ENCODE measurements at regions not wholly inside any gene's neighbourhood (a gene's known extent, or its start where the extent isn't known, plus 50 kb on each side); places are given as distances from the start of the nearest gene placed in this dataset.

DNA sequence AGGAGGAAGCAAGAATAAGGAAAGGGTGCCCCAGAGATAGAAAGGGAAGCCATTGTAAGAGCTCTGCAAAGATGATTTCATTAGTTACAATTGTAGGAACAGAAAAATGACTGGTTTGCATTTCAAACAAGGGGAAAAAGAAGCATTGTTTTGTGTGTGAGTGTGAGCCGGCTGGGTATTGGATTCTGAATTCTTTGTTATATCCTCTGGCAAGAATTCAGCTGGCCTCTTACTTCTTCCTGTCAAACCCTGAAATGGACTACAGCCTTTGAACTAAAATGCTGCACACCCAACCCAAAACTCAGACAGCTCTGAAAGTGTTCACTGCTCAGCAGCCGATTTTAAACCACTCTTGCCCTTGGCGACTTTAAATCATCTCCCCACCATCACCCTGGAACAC is 461.3 kb downstream of the PMP22 start:
- DNase-seq: no peak
- Mint-ChIP-seq H3K27me3 (ENCODE audit: low read depth) (peaks cover 9% of the 10 kb centered on the region), H3K4me1 (ENCODE audit: low read depth) (no peaks in the 10 kb centered on the region), H3K9me3 (peaks cover 9% of the 10 kb centered on the region), H3K4me3 (no peak overlapping the region), H3K36me3 (ENCODE audit: insufficient read depth) (no peaks in the 10 kb centered on the region)
- no peak for ATAC-seq

DNA sequence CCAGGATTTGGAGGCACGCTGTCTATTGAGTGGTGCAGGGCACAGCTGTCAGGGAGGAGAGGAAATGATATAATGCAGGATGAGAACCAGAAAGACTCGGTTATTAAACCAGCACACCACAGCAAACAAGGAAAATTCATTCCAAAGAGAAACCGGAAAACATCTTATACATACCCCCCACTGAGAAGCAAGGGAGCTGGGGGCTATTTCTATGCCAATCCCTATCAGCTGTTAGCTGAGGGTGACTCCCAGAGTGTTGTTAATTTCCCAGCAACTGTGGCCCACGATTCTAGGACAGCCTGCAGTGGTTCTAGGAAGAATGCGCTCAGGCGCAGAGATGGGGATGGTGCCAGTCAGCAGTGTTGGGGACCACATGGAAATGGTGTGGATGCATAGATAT is 467.3 kb downstream of the PMP22 start:
- no peak for DNase-seq
- ATAC-seq: no peak
- Mint-ChIP-seq H3K27me3 (ENCODE audit: low read depth) (peaks cover 11% of the 10 kb centered on the region), H3K4me3 (no peak overlapping the region), H3K36me3 (ENCODE audit: insufficient read depth) (no peaks in the 10 kb centered on the region), H3K9me3 (no peaks in the 10 kb centered on the region), H3K4me1 (ENCODE audit: low read depth) (no peaks in the 10 kb centered on the region)

DNA sequence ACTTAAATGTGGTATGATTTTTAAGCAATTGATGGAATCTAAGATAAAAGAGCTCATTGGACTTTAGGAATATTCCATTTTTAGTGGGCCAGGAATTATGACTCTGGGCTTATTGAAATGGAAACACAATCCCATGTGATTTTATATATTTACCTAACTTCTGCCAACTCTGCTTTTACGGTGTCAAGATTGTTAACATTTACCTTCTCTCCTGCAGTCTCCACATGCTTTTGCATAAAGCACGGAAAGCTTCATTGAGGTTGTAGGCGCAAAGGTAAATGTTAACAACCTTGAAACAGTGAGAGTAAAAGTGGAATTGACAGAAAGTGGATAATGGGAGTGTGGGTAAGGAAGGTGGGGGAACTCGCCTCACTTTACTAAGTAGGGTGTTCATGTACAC is 468.1 kb downstream of the PMP22 start:
- ATAC-seq (no peak), DNase-seq (no peak)
- H3K36me3 Mint-ChIP-seq (ENCODE audit: insufficient read depth): no peaks in the 10 kb centered on the region
- H3K9me3 Mint-ChIP-seq: no peaks in the 10 kb centered on the region
- no peak overlapping the region for H3K4me3 Mint-ChIP-seq
- H3K4me1 Mint-ChIP-seq (ENCODE audit: low read depth): no peaks in the 10 kb centered on the region
- peaks cover 9% of the 10 kb centered on the region for H3K27me3 Mint-ChIP-seq (ENCODE audit: low read depth)

DNA sequence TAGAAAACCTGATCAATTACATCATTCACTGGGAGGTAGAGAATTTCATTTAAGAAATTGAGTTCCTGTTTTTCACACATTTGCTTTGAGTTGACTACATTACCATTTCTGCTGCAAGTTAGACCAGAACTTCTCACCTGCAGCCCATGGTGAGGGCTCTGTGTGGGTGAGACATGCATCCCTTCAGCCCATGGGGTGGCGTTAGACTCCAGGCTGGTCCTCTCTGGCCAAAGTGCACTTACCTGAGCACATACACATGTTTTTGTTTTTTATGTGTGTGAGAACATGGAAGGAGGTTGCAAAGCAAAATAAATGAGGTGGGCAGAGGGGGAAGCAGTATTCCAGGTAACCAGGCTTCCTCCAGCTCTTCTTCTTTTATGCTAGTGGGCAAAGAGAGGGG is 470.2 kb downstream of the PMP22 start:
- peaks cover 13% of the 10 kb centered on the region for H3K27me3 Mint-ChIP-seq (ENCODE audit: low read depth)
- no peak for ATAC-seq
- H3K36me3 Mint-ChIP-seq (ENCODE audit: insufficient read depth): no peaks in the 10 kb centered on the region

DNA sequence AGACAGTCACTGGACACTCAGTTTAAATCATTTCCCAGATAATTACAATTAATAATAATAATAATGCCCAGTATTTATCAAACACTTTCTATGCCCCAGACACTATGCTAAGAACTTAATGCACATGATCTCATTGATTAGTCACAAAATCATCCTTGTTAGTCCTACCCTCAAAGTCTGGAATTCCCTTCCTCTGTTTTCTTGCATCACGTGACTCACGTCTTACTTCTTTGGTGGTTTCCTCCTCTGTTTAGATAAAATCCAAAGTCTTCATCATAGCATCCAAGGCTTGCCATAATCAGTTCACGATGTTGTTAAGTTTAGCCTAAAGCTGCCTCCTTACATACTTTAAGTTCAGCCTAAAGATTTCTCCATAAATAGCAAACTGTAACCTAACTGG is 471.9 kb downstream of the PMP22 start:
- ATAC-seq: no peak
- DNase-seq: no peak
- no peaks in the 10 kb centered on the region for H3K9me3 Mint-ChIP-seq
- peaks cover 22% of the 10 kb centered on the region for H3K27me3 Mint-ChIP-seq (ENCODE audit: low read depth)
- no peaks in the 10 kb centered on the region for H3K36me3 Mint-ChIP-seq (ENCODE audit: insufficient read depth)
- H3K4me3 Mint-ChIP-seq: no peak overlapping the region
- no peaks in the 10 kb centered on the region for H3K4me1 Mint-ChIP-seq (ENCODE audit: low read depth)

More for the DNA sequence above, 470.2 kb downstream of the PMP22 start:
- Mint-ChIP-seq H3K4me3 (no peak overlapping the region), H3K4me1 (ENCODE audit: low read depth) (no peaks in the 10 kb centered on the region), H3K9me3 (no peaks in the 10 kb centered on the region)
- DNase-seq: no peak

DNA sequence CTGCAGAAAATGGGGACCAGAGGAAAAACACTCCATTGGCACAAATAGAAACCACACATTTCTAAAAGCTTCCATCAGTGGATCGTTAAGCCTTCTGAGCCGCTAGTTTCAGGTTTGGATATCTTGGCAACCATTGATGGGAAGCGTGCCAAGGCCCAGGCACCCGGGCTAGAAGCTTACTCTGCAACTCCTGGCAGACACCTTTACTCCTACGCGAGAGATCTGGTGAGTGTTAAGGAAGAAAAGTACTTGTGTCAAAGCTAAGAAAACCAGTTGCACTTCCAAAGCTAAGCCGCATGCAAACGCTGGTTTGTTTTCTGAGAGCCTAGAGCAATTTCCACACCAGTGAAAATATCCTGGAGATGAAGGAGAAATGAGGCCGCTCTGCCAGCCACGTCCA is 472.4 kb downstream of the PMP22 start:
- no peak overlapping the region for H3K4me3 Mint-ChIP-seq

DNA sequence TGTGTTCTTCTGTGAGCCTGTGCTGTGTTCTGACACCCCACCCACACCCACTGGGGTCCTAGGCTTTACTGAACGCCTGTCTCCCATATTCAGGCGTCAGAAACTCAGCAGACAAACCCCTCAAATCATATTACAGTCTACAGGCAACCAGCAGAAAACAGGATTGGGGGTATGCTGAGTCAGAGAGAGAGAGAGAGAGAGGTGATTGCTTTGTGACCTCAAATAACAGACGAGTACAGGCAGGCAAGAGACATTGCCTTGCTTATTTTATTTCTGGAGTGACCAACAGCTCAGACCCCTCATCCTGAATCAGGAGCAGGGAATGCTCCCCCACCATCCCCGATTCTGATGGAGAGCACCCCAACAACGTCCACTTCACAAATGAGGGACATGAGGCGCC is 473.9 kb downstream of the PMP22 start:
- no peak for DNase-seq
- no peaks in the 10 kb centered on the region for H3K9me3 Mint-ChIP-seq
- H3K4me1 Mint-ChIP-seq (ENCODE audit: low read depth): no peaks in the 10 kb centered on the region
- H3K36me3 Mint-ChIP-seq (ENCODE audit: insufficient read depth): no peaks in the 10 kb centered on the region
- H3K27me3 Mint-ChIP-seq (ENCODE audit: low read depth): peaks cover 20% of the 10 kb centered on the region
- H3K4me3 Mint-ChIP-seq: no peak overlapping the region
- no peak for ATAC-seq

More for the DNA sequence above, 472.4 kb downstream of the PMP22 start:
- Mint-ChIP-seq H3K9me3 (no peaks in the 10 kb centered on the region), H3K36me3 (ENCODE audit: insufficient read depth) (no peaks in the 10 kb centered on the region), H3K27me3 (ENCODE audit: low read depth) (peaks cover 22% of the 10 kb centered on the region), H3K4me1 (ENCODE audit: low read depth) (no peaks in the 10 kb centered on the region)
- no peak for DNase-seq
- ATAC-seq: no peak

DNA sequence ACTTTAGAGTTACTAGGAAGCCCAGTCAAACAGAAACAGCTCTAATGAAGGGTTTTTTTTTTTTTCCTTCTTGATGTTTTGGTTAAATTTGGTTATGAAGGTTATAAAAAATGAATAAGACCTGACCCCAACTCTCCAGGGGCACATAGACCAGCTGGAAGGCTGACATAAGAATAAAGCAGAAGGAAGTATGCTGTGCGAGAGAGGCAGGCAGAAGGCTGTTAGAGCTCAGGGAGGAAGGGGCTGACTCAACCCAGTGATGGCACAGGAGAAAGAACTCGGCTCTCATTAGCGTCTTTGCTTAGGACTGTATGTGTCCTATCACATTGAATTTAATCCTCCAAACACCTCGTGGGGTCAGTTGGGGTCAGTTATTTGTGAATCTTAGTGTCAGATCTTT is 474.6 kb downstream of the PMP22 start:
- no peak for DNase-seq
- Mint-ChIP-seq H3K4me1 (ENCODE audit: low read depth) (no peaks in the 10 kb centered on the region), H3K9me3 (no peaks in the 10 kb centered on the region), H3K36me3 (ENCODE audit: insufficient read depth) (no peaks in the 10 kb centered on the region), H3K27me3 (ENCODE audit: low read depth) (peaks cover 20% of the 10 kb centered on the region), H3K4me3 (no peak overlapping the region)
- ATAC-seq: no peak

DNA sequence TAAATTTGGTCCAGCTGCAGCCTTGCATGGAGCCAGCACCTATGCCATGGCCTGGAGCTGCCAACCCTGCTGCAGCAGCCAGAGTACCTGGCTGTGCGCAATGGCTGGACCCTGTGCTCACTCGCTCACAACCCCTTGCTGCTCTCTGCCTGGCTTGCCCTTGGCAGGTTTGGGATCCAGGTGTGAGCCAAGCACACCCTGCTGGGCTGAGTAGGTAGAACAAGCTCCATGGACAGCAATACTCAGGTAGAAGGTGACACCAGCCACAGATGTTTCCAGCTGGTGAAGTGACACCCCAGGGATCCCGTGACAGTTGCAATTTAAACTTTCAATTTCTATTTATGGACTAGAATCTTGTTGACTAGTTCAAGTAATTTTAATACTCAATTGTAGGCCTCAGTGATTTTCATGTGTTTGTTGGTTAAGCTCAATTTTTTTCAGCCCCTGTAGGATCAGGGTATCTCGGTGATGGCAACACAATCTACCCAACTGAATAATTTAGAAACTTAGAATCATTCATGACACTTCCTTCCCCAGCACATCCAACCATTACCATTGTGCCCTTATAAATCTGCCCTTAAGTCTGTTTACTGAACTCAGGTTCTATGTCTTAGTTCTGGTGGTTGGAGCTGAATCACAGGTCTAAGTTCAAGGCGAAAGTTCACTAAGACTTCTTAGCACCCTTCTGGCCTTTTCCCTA is 480.0 kb downstream of the PMP22 start:
- peak; percentile 11 for DNase-seq

DNA sequence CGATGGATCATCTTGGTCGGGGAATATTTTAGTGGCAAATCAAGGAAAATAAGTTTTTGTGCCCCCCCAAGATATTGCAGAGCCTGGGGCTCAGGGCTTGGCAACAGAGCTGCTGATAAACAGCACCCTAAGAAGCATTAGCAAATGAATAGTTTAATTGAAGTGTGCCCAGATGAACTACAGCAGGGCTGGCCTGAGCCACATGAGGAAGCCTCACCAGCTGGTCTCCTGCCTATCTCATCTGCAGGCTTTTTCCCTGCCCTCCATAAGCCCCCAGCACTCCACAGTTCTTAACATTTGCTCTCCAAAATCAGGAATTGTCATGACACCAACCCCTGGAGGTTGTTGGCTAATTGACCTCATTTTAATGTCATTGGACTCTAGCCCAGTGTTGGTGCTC is 480.2 kb downstream of the HS3ST3B1 start:
- H3K27me3 Mint-ChIP-seq (ENCODE audit: low read depth): peaks cover 15% of the 10 kb centered on the region
- no peaks in the 10 kb centered on the region for H3K9me3 Mint-ChIP-seq
- ATAC-seq (no peak), DNase-seq (no peak)
- no peaks in the 10 kb centered on the region for H3K36me3 Mint-ChIP-seq (ENCODE audit: insufficient read depth)
- no peaks in the 10 kb centered on the region for H3K4me1 Mint-ChIP-seq (ENCODE audit: low read depth)
- H3K4me3 Mint-ChIP-seq: no peak overlapping the region

More for the DNA sequence above, 480.0 kb downstream of the PMP22 start:
- Mint-ChIP-seq H3K9me3 (no peaks in the 10 kb centered on the region), H3K4me3 (no peak overlapping the region), H3K36me3 (ENCODE audit: insufficient read depth) (no peaks in the 10 kb centered on the region), H3K4me1 (ENCODE audit: low read depth) (no peaks in the 10 kb centered on the region), H3K27me3 (ENCODE audit: low read depth) (peaks cover 10% of the 10 kb centered on the region)
- ATAC-seq: no peak

DNA sequence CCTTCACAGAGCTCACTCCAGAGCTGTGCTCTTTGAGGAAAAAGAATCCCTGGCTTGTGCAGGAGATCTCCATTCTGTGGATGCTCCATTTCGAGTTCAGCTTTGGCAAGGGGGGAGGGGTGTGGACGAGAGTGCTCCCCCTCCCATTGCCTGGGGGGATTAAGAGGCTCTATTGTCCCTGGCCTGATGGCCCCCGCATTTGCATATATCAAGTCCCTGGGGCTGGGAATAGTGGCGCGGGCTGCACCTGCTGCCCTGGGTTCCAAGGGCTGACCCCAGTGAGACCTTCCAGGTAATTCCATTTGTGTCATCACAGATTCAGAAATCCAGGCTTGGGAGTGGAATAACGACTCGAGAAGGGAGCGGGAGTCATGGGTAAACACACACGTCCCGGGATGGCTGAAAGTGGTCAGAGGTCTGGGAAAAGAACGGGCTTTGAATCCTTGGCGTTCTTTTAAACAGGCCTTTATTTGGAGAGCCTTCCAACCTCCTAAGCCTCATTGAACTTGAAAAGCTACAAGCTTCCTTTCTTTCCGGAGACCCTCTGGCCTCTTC is 479.3 kb downstream of the HS3ST3B1 start:
- Mint-ChIP-seq H3K4me1 (ENCODE audit: low read depth) (no peaks in the 10 kb centered on the region), H3K36me3 (ENCODE audit: insufficient read depth) (no peaks in the 10 kb centered on the region), H3K27me3 (ENCODE audit: low read depth) (peaks cover 15% of the 10 kb centered on the region), H3K4me3 (no peak overlapping the region), H3K9me3 (no peaks in the 10 kb centered on the region)
- no peak for DNase-seq
- no peak for ATAC-seq

DNA sequence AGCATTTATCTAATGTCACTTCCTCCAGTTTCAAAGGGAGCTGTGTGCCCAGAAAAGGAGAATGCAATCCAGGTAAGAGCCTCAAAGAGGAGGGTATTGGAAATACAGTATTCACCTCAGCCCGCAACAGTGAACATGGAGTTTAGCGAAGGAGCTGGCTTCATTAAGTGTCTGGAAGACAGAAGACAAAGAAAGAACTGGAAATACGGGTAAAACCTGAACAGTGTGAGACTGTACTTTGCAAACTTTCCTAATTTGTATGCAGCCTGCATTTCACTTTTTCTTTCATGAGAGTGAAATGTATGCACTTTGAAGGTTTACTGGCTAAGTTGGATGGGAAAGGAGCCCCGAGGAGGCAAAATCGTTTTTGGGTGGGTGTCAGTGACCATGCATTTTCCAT is 478.4 kb downstream of the HS3ST3B1 start:
- DNase-seq (no peak), ATAC-seq (no peak)
- Mint-ChIP-seq H3K27me3 (ENCODE audit: low read depth) (peaks cover 19% of the 10 kb centered on the region), H3K4me1 (ENCODE audit: low read depth) (no peaks in the 10 kb centered on the region), H3K36me3 (ENCODE audit: insufficient read depth) (no peaks in the 10 kb centered on the region), H3K9me3 (peaks cover 4% of the 10 kb centered on the region), H3K4me3 (no peak overlapping the region)

DNA sequence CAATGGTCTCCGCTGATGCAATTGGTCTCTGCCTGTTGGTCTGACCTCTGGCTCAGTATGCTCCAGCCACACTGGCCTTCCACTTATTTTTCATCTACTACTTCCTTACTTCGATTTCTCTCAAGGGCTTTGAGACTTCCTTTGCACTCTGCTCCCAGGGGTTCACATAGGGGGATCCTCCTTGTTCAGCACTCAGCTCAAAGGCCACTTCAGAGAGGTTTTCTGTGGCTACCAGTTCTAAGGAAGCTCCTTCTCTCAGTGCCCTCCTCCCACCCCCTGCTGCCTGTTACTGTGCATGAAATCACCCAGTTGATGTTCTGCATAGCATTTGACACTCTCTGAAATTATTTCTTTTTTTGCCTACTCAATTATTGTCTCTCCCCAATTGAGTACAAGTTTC is 476.4 kb downstream of the HS3ST3B1 start:
- DNase-seq (no peak), ATAC-seq (no peak)
- Mint-ChIP-seq H3K36me3 (ENCODE audit: insufficient read depth) (no peaks in the 10 kb centered on the region), H3K4me3 (no peak overlapping the region), H3K27me3 (ENCODE audit: low read depth) (peaks cover 20% of the 10 kb centered on the region), H3K9me3 (peaks cover 5% of the 10 kb centered on the region), H3K4me1 (ENCODE audit: low read depth) (no peaks in the 10 kb centered on the region)

DNA sequence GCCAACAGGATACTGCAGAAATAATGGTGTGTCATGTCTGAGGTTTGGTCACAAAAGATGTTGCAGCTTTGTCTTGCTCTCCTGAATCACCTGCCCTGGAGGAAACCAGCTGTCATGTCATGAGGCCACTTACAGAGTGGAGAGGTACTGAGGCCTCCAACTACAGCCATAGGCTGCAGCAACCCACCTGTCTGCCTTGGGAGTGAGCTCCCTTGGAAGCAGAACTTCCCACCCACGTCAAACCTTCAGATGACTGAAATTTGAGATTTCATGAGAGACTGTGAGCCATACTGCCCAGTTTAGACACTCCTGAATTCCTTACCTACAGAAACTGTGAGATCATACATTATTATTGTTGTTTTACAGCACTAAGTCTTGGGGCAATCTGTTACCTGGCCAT is 475.9 kb downstream of the HS3ST3B1 start:
- no peak overlapping the region for H3K4me3 Mint-ChIP-seq
- no peaks in the 10 kb centered on the region for H3K4me1 Mint-ChIP-seq (ENCODE audit: low read depth)
- peaks cover 21% of the 10 kb centered on the region for H3K27me3 Mint-ChIP-seq (ENCODE audit: low read depth)
- H3K36me3 Mint-ChIP-seq (ENCODE audit: insufficient read depth): no peaks in the 10 kb centered on the region
- peaks cover 5% of the 10 kb centered on the region for H3K9me3 Mint-ChIP-seq
- ATAC-seq (no peak), DNase-seq (no peak)

DNA sequence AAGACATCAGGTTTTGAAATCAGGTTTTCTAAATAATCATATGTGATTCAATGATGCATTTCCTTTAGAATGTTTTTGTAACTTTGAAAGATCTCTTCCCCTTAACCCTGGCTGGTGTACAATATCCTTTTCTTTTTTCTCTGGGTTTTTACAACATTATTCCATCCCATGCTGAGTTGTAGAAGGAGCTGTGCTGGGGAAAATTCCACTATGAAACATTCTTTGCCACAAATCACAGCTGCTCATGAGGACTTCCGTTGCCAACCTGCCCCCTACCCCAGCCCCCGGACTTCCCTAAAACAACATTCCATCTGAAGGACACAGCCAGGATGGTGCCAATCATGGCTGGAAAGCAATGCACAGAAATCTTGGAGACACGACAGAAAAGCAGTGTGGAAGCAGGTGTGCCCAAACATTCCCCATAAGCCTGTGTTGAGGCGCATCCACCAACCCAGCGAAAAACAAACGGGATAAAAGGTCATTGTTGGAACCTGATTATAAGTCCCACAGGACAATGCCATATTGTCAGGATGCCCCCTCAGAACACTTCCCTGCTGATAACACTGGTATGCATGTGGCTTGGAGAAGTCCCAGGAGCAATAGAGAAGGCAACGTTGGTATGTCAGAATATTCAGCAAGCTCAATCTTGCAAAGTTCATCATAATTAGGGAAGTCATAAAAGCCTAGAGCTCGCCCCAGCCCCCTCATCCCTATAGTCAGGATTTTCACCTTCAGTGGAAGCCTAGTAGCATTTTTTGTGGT is 475.0 kb downstream of the HS3ST3B1 start:
- Mint-ChIP-seq H3K9me3 (peaks cover 5% of the 10 kb centered on the region), H3K36me3 (ENCODE audit: insufficient read depth) (no peaks in the 10 kb centered on the region), H3K4me1 (ENCODE audit: low read depth) (no peaks in the 10 kb centered on the region), H3K27me3 (ENCODE audit: low read depth) (peaks cover 21% of the 10 kb centered on the region), H3K4me3 (no peak overlapping the region)
- DNase-seq (no peak), ATAC-seq (no peak)
